OCI-LY7 (cell line): ENCODE measurements at regions not wholly inside any gene's neighbourhood (a gene's known extent, or its start where the extent isn't known, plus 50 kb on each side); places are given as distances from the start of the nearest gene placed in this dataset.

Experiments
- BruUV-seq: library from RNA; stranded (reverse); fragments of 400-500 nt; replicated peaks from 2 replicates; lab custom pipeline; 2021; lab: Mats Ljungman, UMichigan
- CTCF ChIA-PET: fragments of 300-600 bp; sonication (Branson Sonifier 250); formaldehyde crosslinking; loops from one replicate; lab custom pipeline; 2022; ENCODE audit warnings: antibody characterized with exemption; ENCODE audit not compliant: unreplicated experiment; lab: Charles Lee
- POLR2A ChIA-PET: fragments of 300-600 bp; sonication (Branson Sonifier 250); formaldehyde crosslinking; loops from one replicate; lab custom pipeline; 2022; ENCODE audit warnings: antibody characterized with exemption; lab: Charles Lee
- DNase-seq: peaks from one replicate; pipeline ENCODE4 v3.0.0-alpha.2; 2015; ENCODE audit warnings: low spot score
- H2AFZ ChIP-seq: fragments of 200-600 bp; sonication (generic), shearing (Covaris generic); 2 replicates; pipeline ENCODE4 v1.6.1; 2014; ENCODE audit warnings: mild to moderate bottlenecking, antibody characterized with exemption, low read length, moderate library complexity
- H3K27ac ChIP-seq: fragments of 200-600 bp; sonication (generic); 2 replicates; pipeline ENCODE4 v1.5.1; 2014; ENCODE audit warnings: mixed run types, low read depth, mild to moderate bottlenecking, moderate library complexity, low read length, inconsistent platforms; ENCODE audit not compliant: poor library complexity, severe bottlenecking
- H3K36me3 ChIP-seq: fragments of 200-600 bp; sonication (generic); 2 replicates; pipeline ENCODE4 v1.6.1; 2014; ENCODE audit warnings: mild to moderate bottlenecking, antibody characterized with exemption, low read length, moderate library complexity, mixed read lengths; ENCODE audit not compliant: insufficient read depth
- H3K4me1 ChIP-seq: fragments of 200-600 bp; sonication (generic); 2 replicates; pipeline ENCODE4 v1.5.1; 2014; ENCODE audit warnings: mild to moderate bottlenecking, low read length; ENCODE audit not compliant: insufficient read depth, poor library complexity, severe bottlenecking
- H3K4me2 ChIP-seq: fragments of 200-600 bp; sonication (generic); 2 replicates; pipeline ENCODE4 v1.6.1; 2014; ENCODE audit warnings: mild to moderate bottlenecking, low read length
- H3K4me3 ChIP-seq: fragments of 200-600 bp; sonication (generic); 2 replicates; pipeline ENCODE4 v1.5.1; 2014; ENCODE audit warnings: mild to moderate bottlenecking, low read depth, low read length; ENCODE audit not compliant: poor library complexity, severe bottlenecking
- H3K79me2 ChIP-seq: fragments of 200-600 bp; sonication (generic); 2 replicates; pipeline ENCODE4 v1.6.1; 2016; ENCODE audit warnings: low read depth, mild to moderate bottlenecking, low read length, moderate library complexity, mixed read lengths; ENCODE audit not compliant: insufficient read depth
- H3K9me2 ChIP-seq: fragments of 200-600 bp; sonication (generic); 2 replicates; pipeline ENCODE4 v1.6.1; 2016; ENCODE audit warnings: mild to moderate bottlenecking, low read length, mixed read lengths; ENCODE audit not compliant: insufficient read depth
- H3K9me3 ChIP-seq: fragments of 200-600 bp; sonication (generic); 2 replicates; pipeline ENCODE4 v1.6.1; 2014; ENCODE audit warnings: mild to moderate bottlenecking, mixed run types, low read length, mixed read lengths
- H4K20me1 ChIP-seq: fragments of 200-600 bp; sonication (generic); 2 replicates; pipeline ENCODE4 v1.6.1; 2014; ENCODE audit warnings: mild to moderate bottlenecking, antibody characterized with exemption, low read length, moderate library complexity, mixed read lengths; ENCODE audit not compliant: insufficient read depth
- EZH2phosphoT487 ChIP-seq: fragments of 200-600 bp; sonication (generic); IDR thresholded peaks from 2 replicates; pipeline ENCODE4 v1.6.1; 2018; ENCODE audit warnings: low read depth, borderline replicate concordance, mild to moderate bottlenecking, mixed run types, antibody characterized with exemption, low read length, moderate library complexity, mixed read lengths
- intact Hi-C: fragments of 100-400 bp; cut with micrococcal nuclease; formaldehyde crosslinking; loops from one replicate; pipeline ENCODE4 v1.10.0; 2022; ENCODE audit not compliant: unreplicated experiment
- TF ChIP-seq, protein P1 (sequence below): fragments of 200-600 bp; sonication (generic); conservative IDR thresholded peaks from 2 replicates; pipeline ENCODE4 v1.5.1; 2014; ENCODE audit warnings: mild to moderate bottlenecking, antibody characterized with exemption, low read length, moderate library complexity, mixed read lengths

DNA sequence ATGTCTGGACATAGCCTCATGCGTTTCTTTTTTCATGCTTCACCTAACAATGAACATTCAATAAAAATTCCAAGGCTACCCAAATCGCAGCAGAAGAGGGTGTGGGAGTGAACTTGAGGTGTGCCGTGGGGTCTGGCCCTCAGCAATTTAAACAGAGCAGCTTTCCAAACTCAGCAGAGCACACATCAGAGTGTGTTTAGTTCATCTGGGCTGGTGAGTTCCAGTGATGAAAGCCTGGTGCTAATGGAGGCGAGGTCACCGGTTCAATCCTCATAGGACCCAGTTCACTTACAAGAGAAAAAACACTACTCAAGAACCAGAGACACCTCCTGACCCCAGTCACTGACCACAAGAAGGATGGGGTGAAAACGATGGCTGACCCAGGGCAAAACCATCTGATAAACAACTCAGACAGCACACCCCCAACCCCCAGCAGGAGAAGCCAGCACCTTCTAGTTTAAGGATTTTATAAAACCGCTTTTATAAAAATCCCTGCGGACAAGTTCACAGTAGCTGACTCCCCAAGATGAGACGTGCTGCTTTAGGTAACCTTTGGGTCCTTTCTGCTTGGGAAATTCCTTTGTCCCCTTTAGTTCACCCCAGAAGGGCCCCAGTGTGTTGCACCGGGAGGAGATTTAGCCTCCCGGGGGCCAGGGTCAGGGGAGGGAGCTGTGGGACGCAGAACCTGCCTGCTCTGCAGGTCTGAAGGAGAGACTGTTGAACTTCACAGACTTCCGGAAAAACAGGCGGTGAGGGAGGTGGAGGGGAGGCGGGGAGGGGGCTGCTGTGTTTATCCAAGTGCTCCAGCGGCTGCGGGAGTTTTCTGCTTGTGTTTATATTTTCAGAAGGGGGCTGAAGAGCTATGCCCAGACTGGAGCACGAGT, 152.7 kb upstream of the SOX11 start:
- TF ChIP-seq, protein P1, sequence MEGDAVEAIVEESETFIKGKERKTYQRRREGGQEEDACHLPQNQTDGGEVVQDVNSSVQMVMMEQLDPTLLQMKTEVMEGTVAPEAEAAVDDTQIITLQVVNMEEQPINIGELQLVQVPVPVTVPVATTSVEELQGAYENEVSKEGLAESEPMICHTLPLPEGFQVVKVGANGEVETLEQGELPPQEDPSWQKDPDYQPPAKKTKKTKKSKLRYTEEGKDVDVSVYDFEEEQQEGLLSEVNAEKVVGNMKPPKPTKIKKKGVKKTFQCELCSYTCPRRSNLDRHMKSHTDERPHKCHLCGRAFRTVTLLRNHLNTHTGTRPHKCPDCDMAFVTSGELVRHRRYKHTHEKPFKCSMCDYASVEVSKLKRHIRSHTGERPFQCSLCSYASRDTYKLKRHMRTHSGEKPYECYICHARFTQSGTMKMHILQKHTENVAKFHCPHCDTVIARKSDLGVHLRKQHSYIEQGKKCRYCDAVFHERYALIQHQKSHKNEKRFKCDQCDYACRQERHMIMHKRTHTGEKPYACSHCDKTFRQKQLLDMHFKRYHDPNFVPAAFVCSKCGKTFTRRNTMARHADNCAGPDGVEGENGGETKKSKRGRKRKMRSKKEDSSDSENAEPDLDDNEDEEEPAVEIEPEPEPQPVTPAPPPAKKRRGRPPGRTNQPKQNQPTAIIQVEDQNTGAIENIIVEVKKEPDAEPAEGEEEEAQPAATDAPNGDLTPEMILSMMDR: no peak
- TF ChIP-seq EZH2phosphoT487: no peak
- H3K79me2 ChIP-seq: no peaks in the 10 kb centered on the region
- no peak for DNase-seq
- no peaks in the 10 kb centered on the region for H3K9me2 ChIP-seq
- no peak overlapping the region for H3K4me3 ChIP-seq
- H3K4me1 ChIP-seq: no peaks in the 10 kb centered on the region
- no TSS peak for BruUV-seq
- intact Hi-C loops: no loop called here
- no peaks in the 10 kb centered on the region for H4K20me1 ChIP-seq
- ChIA-PET CTCF (no interaction called here), POLR2A (interaction anchor here (0.6 to 0.7 kb wide), 2 partner anchors 108 to 851 kb away, joined by 3 read pairs; no protein-coding TSS in a partner anchor)
- no peak overlapping the region for H3K27ac ChIP-seq
- peaks cover 7% of the 10 kb centered on the region; the same call in 1 of the 2 replicates for H3K9me3 ChIP-seq
- no peak overlapping the region for H2AFZ ChIP-seq
- H3K4me2 ChIP-seq: no peak overlapping the region
- H3K36me3 ChIP-seq: no peaks in the 10 kb centered on the region

DNA sequence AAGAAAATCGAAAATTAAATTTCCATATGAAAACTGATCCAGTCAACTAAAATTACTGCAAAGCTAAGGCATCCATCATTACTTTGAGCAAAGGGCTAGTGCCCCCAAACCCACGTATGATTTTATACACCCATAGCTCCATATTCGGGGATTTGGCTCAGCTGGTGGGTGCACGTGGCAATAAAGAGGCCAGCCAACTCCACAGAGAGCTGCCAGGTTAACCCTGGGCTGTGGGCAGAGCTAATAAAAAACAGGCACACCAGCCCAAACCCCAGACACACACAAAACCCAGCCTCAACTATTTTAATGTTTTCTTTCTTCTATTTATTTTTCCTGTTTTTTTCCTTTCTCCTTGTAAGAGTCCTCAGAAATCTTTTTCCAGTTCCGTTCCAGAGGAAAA, 151.3 kb upstream of the SOX11 start:
- Histone ChIP-seq H4K20me1 (no peaks in the 10 kb centered on the region), H3K9me3 (peaks cover 17% of the 10 kb centered on the region), H2AFZ (no peak overlapping the region), H3K4me1 (no peaks in the 10 kb centered on the region), H3K9me2 (no peaks in the 10 kb centered on the region), H3K79me2 (no peaks in the 10 kb centered on the region), H3K4me2 (no peak overlapping the region), H3K4me3 (no peak overlapping the region), H3K27ac (no peak overlapping the region), H3K36me3 (no peaks in the 10 kb centered on the region)
- no TSS peak for BruUV-seq
- TF ChIP-seq, protein P1: no peak
- no peak for TF ChIP-seq EZH2phosphoT487
- DNase-seq: no peak
- POLR2A ChIA-PET: no interaction called here
- intact Hi-C loops: no loop called here
- CTCF ChIA-PET: no interaction called here

DNA sequence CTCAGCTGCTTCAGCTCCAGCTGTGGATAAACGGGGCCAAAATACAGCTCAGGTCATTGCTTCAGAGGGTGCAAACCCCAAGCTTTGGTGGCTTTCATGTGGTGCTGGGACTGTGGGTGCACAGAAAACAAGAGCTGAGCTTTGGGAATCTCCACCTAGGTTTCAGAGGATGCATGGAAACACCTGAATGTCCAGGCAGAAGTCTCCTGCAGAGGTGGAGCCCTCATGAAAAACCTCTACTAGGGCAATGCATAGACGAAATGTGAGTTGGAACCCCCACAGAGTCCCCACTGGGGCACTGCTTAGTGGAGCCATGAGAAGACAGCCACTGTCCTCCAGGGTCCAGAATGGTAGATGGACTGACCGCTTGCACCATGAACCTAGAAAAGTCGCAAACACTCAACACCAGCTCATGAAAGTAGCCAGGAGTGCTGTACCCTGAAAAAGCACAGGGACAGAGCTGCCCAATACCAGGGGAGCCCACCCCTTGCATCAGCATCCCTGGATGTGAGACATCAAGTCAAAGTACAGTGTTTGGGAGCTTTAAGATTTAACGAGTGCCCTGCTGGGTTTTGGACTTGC, 147.9 kb upstream of the SOX11 start:
- TF ChIP-seq, protein P1: no peak
- H3K79me2 ChIP-seq: no peaks in the 10 kb centered on the region
- no TSS peak for BruUV-seq
- POLR2A ChIA-PET: no interaction called here
- H3K4me2 ChIP-seq: no peak overlapping the region
- H4K20me1 ChIP-seq: no peaks in the 10 kb centered on the region
- intact Hi-C loops: no loop called here
- peaks cover 17% of the 10 kb centered on the region for H3K9me3 ChIP-seq
- peak; percentile 2 for DNase-seq
- no peak overlapping the region for H2AFZ ChIP-seq
- H3K36me3 ChIP-seq: no peaks in the 10 kb centered on the region
- CTCF ChIA-PET: interaction anchor here (0.6 kb wide), 1 partner anchor 95 kb away, joined by 4 read pairs; no protein-coding TSS in a partner anchor
- H3K9me2 ChIP-seq: no peaks in the 10 kb centered on the region
- no peak overlapping the region for H3K27ac ChIP-seq
- no peaks in the 10 kb centered on the region for H3K4me1 ChIP-seq
- H3K4me3 ChIP-seq: no peak overlapping the region
